Body of pancreas (tissue), 4 donors: ENCODE measurements at regions not wholly inside any gene's neighbourhood (a gene's known extent, or its start where the extent isn't known, plus 50 kb on each side); places are given as distances from the start of the nearest gene placed in this dataset.
A peak's percentile ranks its signal among the peaks of the same experiment; 100 is the strongest.

Source experiments
- ATAC-seq: fragments of 150-250 bp; one replicate; pipeline ENCODE4 v1.9.1; 2016
- DNase-seq, 4 donors: peaks; one replicate each; pipeline ENCODE4 v3.0.0-alpha.2; 2019
- H3K27ac ChIP-seq, 4 donors: fragments of 200-600 bp; sonication (generic); 1 replicate in 3 of 4; 2 replicates in 1 of 4; pipeline versions ENCODE4 v1.5.1 to v1.6.1; 2016 to 2019; ENCODE audit warnings: mild to moderate bottlenecking in 1 of 4, mixed read lengths in 1 of 4, moderate library complexity in 1 of 4
- H3K27me3 ChIP-seq, 2 donors: fragments of 200-600 bp; sonication (generic); one replicate each; pipeline ENCODE4 v1.6.0; 2016; ENCODE audit warnings: mild to moderate bottlenecking in 1 of 2
- H3K36me3 ChIP-seq, 2 donors: fragments of 200-600 bp; sonication (generic); replicated peaks in 1 of 2; 2 replicates each; pipeline ENCODE4 v1.5.1; 2016; ENCODE audit warnings: low read depth in 2 of 2; ENCODE audit not compliant: insufficient read depth in 1 of 2
- H3K4me1 ChIP-seq: fragments of 200-600 bp; sonication (generic); one replicate; pipeline ENCODE4 v1.6.0; 2016
- H3K4me3 ChIP-seq, 2 donors: fragments of 200-600 bp; sonication (generic); 1 replicate in 1 of 2; 2 replicates in 1 of 2; pipeline ENCODE4 v1.5.1; 2016 to 2019
- H3K9me3 ChIP-seq, 3 donors: fragments of 200-600 bp; sonication (generic); 1 replicate in 2 of 3; 2 replicates in 1 of 3; pipeline ENCODE4 v1.5.1; 2016
- POLR2A ChIP-seq, 3 donors: fragments of 450-650 bp; IDR thresholded peaks; one replicate each; pipeline ENCODE4 v1.6.1; 2016; ENCODE audit warnings: antibody characterized with exemption in 3 of 3, mild to moderate bottlenecking in 2 of 3
- WGBS, 2 donors: methylation state at CpG; one replicate each; pipeline ENCODE4 v1.1.5; 2017; 5-methylcytosine and 5-hydroxymethylcytosine counted together
- intact Hi-C: fragments of 100-400 bp; cut with DNase I; formaldehyde crosslinking; loops from one replicate; pipeline ENCODE4 v1.15.1; 2023
- TF ChIP-seq, protein P1 (sequence below), 7 experiments: fragments of 450-650 bp in 4 of 7; fragments of 200-600 bp in 3 of 7; sonication (generic) in 3 of 7; IDR thresholded peaks; one replicate each; pipeline ENCODE4 v1.5.1; 2016 to 2019; ENCODE audit warnings: antibody characterized with exemption in 7 of 7

- intact Hi-C loops = no loop called here
- Histone ChIP-seq H3K9me3 (no peaks in the 10 kb centered on the region), H3K36me3 (no peaks in the 10 kb centered on the region), H3K27ac (peak overlapping the region; percentile 36 to 69 (median 59)), H3K4me1 (peaks cover 20% of the 10 kb centered on the region), H3K4me3 (no peak overlapping the region), H3K27me3 (no peaks in the 10 kb centered on the region)
- TF ChIP-seq POLR2A (IDR thresholded peaks at IDR 0.05) = no peak
- TF ChIP-seq, protein P1, sequence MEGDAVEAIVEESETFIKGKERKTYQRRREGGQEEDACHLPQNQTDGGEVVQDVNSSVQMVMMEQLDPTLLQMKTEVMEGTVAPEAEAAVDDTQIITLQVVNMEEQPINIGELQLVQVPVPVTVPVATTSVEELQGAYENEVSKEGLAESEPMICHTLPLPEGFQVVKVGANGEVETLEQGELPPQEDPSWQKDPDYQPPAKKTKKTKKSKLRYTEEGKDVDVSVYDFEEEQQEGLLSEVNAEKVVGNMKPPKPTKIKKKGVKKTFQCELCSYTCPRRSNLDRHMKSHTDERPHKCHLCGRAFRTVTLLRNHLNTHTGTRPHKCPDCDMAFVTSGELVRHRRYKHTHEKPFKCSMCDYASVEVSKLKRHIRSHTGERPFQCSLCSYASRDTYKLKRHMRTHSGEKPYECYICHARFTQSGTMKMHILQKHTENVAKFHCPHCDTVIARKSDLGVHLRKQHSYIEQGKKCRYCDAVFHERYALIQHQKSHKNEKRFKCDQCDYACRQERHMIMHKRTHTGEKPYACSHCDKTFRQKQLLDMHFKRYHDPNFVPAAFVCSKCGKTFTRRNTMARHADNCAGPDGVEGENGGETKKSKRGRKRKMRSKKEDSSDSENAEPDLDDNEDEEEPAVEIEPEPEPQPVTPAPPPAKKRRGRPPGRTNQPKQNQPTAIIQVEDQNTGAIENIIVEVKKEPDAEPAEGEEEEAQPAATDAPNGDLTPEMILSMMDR (IDR thresholded peaks at IDR 0.05) = no peak
- ATAC-seq (no peak), DNase-seq (no peak)
- WGBS, 2 donors = 70 to 80% methylated on average over 7 of the region's 7 CpGs
Observed at GRCh38 chr9:135275163-135275562, 187.7 kb downstream of the OLFM1 start.

DNA sequence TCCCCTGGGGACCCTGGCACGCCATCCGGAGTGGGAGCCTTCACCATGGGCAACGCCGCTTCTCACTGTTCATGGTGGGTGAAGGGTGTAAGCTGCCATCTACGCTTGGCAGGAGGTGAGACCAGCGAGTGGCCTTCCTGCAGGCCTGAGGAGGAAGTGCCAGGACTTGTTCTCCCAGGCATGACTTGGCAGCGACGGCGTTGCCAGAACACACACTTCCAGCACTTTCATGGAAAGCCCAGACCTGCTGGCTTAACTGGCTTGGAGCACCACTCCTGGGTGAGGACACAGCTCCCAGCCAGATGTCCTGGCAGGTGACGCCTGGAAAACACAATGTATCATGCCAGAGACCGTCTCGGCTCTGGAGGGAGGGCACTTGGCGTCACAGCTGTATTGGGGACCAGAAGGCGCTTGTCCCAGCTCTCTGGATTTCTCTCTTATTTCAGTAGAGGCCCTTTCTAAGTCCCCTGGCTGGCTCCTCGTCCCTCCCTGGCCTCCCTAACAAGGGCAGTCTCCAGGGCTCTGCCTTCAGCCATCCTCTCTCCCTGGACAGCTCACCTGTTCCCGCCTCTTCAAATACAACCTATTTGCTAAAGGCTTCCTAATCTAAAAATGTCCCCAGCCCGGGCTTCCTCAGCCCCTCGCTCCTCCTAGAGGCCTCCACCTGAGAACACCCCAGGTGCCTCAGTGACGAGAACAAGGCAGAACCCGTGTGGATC, 188.3 kb downstream of the OLFM1 start:
- Histone ChIP-seq H3K27ac (peak overlapping the region; percentile 36 to 69 (median 59)), H3K36me3 (no peaks in the 10 kb centered on the region), H3K4me3 (no peak overlapping the region), H3K4me1 (peaks cover 22% of the 10 kb centered on the region), H3K9me3 (no peaks in the 10 kb centered on the region), H3K27me3 (no peaks in the 10 kb centered on the region)
- DNase-seq (peak; percentile 82 to 92 (median 90)), ATAC-seq (peak; percentile 94)
- WGBS, 2 donors = 38 to 40% methylated on average over 14 to 19 of the region's 20 CpGs
- TF ChIP-seq POLR2A (IDR thresholded peaks at IDR 0.05) = no peak
- TF ChIP-seq, protein P1 (IDR thresholded peaks at IDR 0.05) = peak in 4 of 7 experiments; percentile 43 to 60 (median 46)
- intact Hi-C loops = no loop called here

DNA sequence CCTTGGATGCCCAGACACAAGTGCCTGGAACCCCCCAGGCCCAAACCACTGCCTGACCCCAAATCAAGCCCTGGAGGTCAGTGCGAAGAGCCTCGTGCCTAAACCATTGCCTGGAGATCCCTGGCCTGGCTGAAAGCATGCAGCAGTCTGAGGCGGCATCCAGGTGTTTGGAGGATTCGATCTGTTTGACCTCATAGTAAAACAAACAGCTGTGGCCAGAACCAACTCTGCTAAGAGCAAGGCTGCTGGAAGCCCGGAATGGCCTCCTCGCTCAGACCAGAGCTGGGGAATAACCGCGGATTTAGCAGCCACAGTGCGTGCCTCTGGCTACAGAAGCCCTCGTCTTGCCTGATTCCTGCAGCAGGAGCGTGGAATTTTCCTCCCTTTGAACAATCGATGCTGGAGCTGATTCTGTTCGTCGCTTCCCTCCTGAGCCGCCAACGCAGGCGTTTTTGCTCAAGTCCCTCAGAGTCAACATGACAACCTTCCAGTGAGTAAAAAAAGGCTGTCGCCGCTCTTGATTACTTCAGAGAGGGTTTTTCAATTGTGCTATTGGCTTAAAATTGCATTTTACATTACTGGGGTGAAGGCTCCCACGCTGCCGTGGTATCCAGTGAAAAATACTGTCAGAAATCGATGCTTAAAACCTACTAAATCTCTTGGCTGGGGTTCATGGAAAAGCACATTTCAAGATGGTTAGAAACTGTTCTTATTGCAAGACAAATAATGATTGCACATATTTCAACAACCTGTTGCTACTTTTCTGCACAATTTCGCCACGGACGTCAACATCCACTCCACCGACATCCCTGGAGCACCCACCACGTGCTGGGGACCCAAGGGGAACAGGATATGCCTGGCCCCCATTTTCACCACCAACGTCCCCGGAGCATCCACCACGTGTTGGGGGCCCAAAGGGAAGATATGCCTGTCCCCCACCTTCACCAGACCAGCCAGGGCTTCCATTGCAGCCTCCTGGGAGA, 190.0 kb downstream of the OLFM1 start:
- TF ChIP-seq, protein P1 (IDR thresholded peaks at IDR 0.05) = no peak
- no peak for TF ChIP-seq POLR2A (IDR thresholded peaks at IDR 0.05)
- Histone ChIP-seq H3K36me3 (no peaks in the 10 kb centered on the region), H3K9me3 (no peaks in the 10 kb centered on the region)

DNA sequence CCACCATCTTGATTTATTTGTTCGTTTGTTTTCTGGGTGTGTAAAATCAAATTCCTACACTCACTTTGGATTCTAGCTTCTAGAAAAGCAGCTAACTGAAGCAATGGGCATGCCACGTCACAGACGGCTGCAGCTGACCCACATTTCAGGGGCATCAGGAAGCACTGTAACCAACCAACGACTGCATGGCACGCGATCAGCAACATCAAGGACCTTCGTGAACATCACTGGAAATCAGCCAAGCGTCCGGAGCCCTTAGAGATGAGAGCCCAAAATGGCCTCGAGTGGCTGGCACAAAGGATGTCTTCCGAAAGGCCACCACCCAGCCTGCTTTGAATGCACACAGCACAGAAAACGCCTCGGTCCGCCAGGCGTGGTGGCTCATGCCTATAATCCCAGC, 191.1 kb downstream of the OLFM1 start:
- no peaks in the 10 kb centered on the region for H3K27me3 ChIP-seq
- TF ChIP-seq POLR2A (IDR thresholded peaks at IDR 0.05) = no peak
- TF ChIP-seq, protein P1 (IDR thresholded peaks at IDR 0.05) = no peak
- no peak overlapping the region for H3K27ac ChIP-seq
- 88 to 91% methylated on average over 15 of the region's 15 CpGs for WGBS, 2 donors
- H3K4me3 ChIP-seq = no peak overlapping the region
- intact Hi-C loops = no loop called here
- peaks cover 44% of the 10 kb centered on the region for H3K4me1 ChIP-seq
- ATAC-seq (no peak), DNase-seq (no peak)
- no peaks in the 10 kb centered on the region for H3K9me3 ChIP-seq
- no peaks in the 10 kb centered on the region for H3K36me3 ChIP-seq

More for the DNA sequence above, 190.0 kb downstream of the OLFM1 start:
- Histone ChIP-seq H3K27me3 (no peaks in the 10 kb centered on the region), H3K27ac (no peak overlapping the region), H3K4me1 (peaks cover 40% of the 10 kb centered on the region), H3K4me3 (no peak overlapping the region)
- WGBS, 2 donors = 71 to 76% methylated on average over 28 to 30 of the region's 30 CpGs
- no peak for DNase-seq
- ATAC-seq = no peak
- intact Hi-C loops = no loop called here
